A549 (cell line): ENCODE measurements at regions not wholly inside any gene's neighbourhood (a gene's known extent, or its start where the extent isn't known, plus 50 kb on each side); places are given as distances from the start of the nearest gene placed in this dataset.
A peak's percentile ranks its signal among the peaks of the same experiment; 100 is the strongest.

Experiments used
- ATAC-seq, 2 experiments: fragments of 200-7000 bp in 1 of 2; fragments of >200 bp in 1 of 2; cut with Nextera tagmentation in 1 of 2; cut with Tn5 transposase in 1 of 2; 3 replicates each; pipeline versions ENCODE4 v1.8.0 to v1.9.1; 2018 to 2020; ENCODE audit warnings: mild to moderate bottlenecking in 1 of 2, moderate library complexity in 1 of 2
- CTCF ChIA-PET: fragments of 300-600 bp; sonication (Branson Sonifier 250); formaldehyde crosslinking; extraction: SDS; loops from one replicate; lab custom pipeline; 2021; ENCODE audit warnings: antibody characterized with exemption, inconsistent platforms; lab: Yijun Ruan, JAX
- POLR2A ChIA-PET: fragments of 350-600 bp; formaldehyde crosslinking; extraction: SDS; loops from one replicate; lab custom pipeline; 2021; ENCODE audit warnings: antibody characterized with exemption, inconsistent platforms; lab: Yijun Ruan, JAX
- DNase-seq, 2 experiments: peaks; one replicate each; pipeline versions ENCODE4 v3.0.0 to v3.0.0-alpha.2; 2011 to 2016; ENCODE audit warnings: low read depth in 1 of 2, low spot score in 1 of 2
- FAIRE-seq: peaks from 2 replicates; lab custom pipeline; 2011; peaks lifted over from hg19 to GRCh38; lab: Jason Lieb, UNC
- H3K27ac ChIP-seq, 2 experiments: fragments of >200 bp; sonication (Bioruptor Twin); formaldehyde crosslinking; 3 replicates each; pipeline ENCODE4 v1.5.1; 2016 to 2017
- H3K4me1 ChIP-seq: fragments of >200 bp; sonication (Bioruptor Twin); formaldehyde crosslinking; 3 replicates; pipeline ENCODE4 v1.6.1; 2016
- H3K4me2 ChIP-seq: fragments of >200 bp; sonication (Bioruptor Twin); formaldehyde crosslinking; 3 replicates; pipeline ENCODE4 v1.6.1; 2016
- H3K4me3 ChIP-seq: fragments of >200 bp; sonication (Bioruptor Twin); formaldehyde crosslinking; 3 replicates; pipeline ENCODE4 v1.5.1; 2016
- H3K9me3 ChIP-seq: fragments of >200 bp; sonication (Bioruptor Twin); formaldehyde crosslinking; 3 replicates; pipeline ENCODE4 v1.6.1; 2016
- BHLHE40 ChIP-seq: IDR thresholded peaks from 2 replicates; pipeline ENCODE4 v1.6.1; 2012; ENCODE audit warnings: low read depth, low read length, inconsistent platforms
- CBX8 ChIP-seq: fragments of 200-600 bp; sonication (generic); IDR thresholded peaks from 2 replicates; pipeline ENCODE4 v1.6.1; 2016
- CHD2 ChIP-seq: fragments of 150-350 bp; IDR thresholded peaks from 2 replicates; pipeline ENCODE4 v1.6.1; 2014; ENCODE audit warnings: low read length; ENCODE audit not compliant: partially characterized antibody
- CHD4 ChIP-seq: fragments of 200-600 bp; sonication (generic); IDR thresholded peaks from 2 replicates; pipeline ENCODE4 v1.6.1; 2016; ENCODE audit warnings: antibody characterized with exemption, mild to moderate bottlenecking, borderline replicate concordance
- EHF ChIP-seq: fragments of 250-450 bp; sonication (Bioruptor Pico); IDR thresholded peaks from 2 replicates; pipeline ENCODE4 v1.5.0; 2020; ENCODE audit warnings: mild to moderate bottlenecking
- EHMT2 ChIP-seq: fragments of 200-600 bp; sonication (generic); IDR thresholded peaks from 2 replicates; pipeline ENCODE4 v1.6.1; 2016; ENCODE audit warnings: antibody characterized with exemption, low read depth, mild to moderate bottlenecking, moderate library complexity
- ESRRA ChIP-seq: fragments of 150-350 bp; IDR thresholded peaks from 2 replicates; pipeline ENCODE4 v1.6.1; 2014; ENCODE audit warnings: mild to moderate bottlenecking, low read length, borderline replicate concordance
- FOXS1 ChIP-seq: fragments of 250-450 bp; sonication (Bioruptor Pico); IDR thresholded peaks from 2 replicates; pipeline ENCODE4 v1.5.0; 2020; ENCODE audit warnings: mild to moderate bottlenecking, moderate library complexity
- HDAC2 ChIP-seq: fragments of 200-600 bp; sonication (generic); IDR thresholded peaks from 2 replicates; pipeline ENCODE4 v1.6.1; 2016
- HOXA7 ChIP-seq: fragments of 250-450 bp; sonication (Bioruptor Pico); IDR thresholded peaks from 2 replicates; pipeline ENCODE4 v1.5.0; 2020; ENCODE audit warnings: mild to moderate bottlenecking, moderate library complexity
- JUN ChIP-seq, 2 experiments: fragments of >200 bp; sonication (Bioruptor Twin); formaldehyde crosslinking; IDR thresholded peaks; 2 replicates in 1 of 2; 3 replicates in 1 of 2; pipeline ENCODE4 v1.6.1; 2016 to 2017
- JUNB ChIP-seq: fragments of >200 bp; sonication (Bioruptor Twin); formaldehyde crosslinking; IDR thresholded peaks from 2 replicates; pipeline ENCODE4 v1.6.1; 2016
- KDM5A ChIP-seq: fragments of 200-600 bp; sonication (generic); IDR thresholded peaks from 2 replicates; pipeline ENCODE4 v1.6.1; 2016; ENCODE audit warnings: antibody characterized with exemption, mild to moderate bottlenecking
- MYC ChIP-seq: IDR thresholded peaks from 2 replicates; pipeline ENCODE4 v1.6.1; 2012; ENCODE audit warnings: mild to moderate bottlenecking, inconsistent platforms, low read length, improper control_type of control experiment, borderline replicate concordance
- NPAS2 ChIP-seq: fragments of 250-450 bp; sonication (Bioruptor Pico); IDR thresholded peaks from 2 replicates; pipeline ENCODE4 v1.8.0; 2022; ENCODE audit warnings: mild to moderate bottlenecking, moderate library complexity, borderline replicate concordance
- NR3C1 ChIP-seq: fragments of >200 bp; sonication (Bioruptor Twin); formaldehyde crosslinking; IDR thresholded peaks from 3 replicates; pipeline ENCODE4 v1.6.1; 2017
- PHF8 ChIP-seq: fragments of 200-600 bp; sonication (generic); IDR thresholded peaks from 2 replicates; pipeline ENCODE4 v1.6.1; 2016; ENCODE audit warnings: low read depth, mild to moderate bottlenecking, antibody characterized with exemption, moderate library complexity, borderline replicate concordance
- POLR2A ChIP-seq: IDR thresholded peaks from 2 replicates; pipeline ENCODE4 v1.6.1; 2012; ENCODE audit warnings: mild to moderate bottlenecking, low read length
- RARB ChIP-seq: fragments of 250-450 bp; sonication (Bioruptor Pico); IDR thresholded peaks from 2 replicates; pipeline ENCODE4 v1.8.0; 2021; ENCODE audit warnings: mild to moderate bottlenecking, moderate library complexity
- RCOR1 ChIP-seq: fragments of 150-350 bp; IDR thresholded peaks from 2 replicates; pipeline ENCODE4 v1.6.1; 2014; ENCODE audit warnings: antibody characterized with exemption, low read length, low read depth
- RFX5 ChIP-seq: fragments of 450-650 bp; IDR thresholded peaks from 2 replicates; pipeline ENCODE4 v1.7.1; 2014; ENCODE audit warnings: antibody characterized with exemption, mild to moderate bottlenecking, moderate library complexity
- RNF2 ChIP-seq: fragments of 200-600 bp; sonication (generic); IDR thresholded peaks from 2 replicates; pipeline ENCODE4 v1.6.1; 2016; ENCODE audit warnings: low read depth, mild to moderate bottlenecking, antibody characterized with exemption, moderate library complexity, borderline replicate concordance
- SMC3 ChIP-seq: fragments of >200 bp; sonication (Bioruptor Twin); formaldehyde crosslinking; IDR thresholded peaks from 3 replicates; pipeline ENCODE4 v1.6.1; 2018; ENCODE audit warnings: inconsistent platforms
- TFCP2L1 ChIP-seq: fragments of 250-450 bp; sonication (Bioruptor Pico); IDR thresholded peaks from 2 replicates; pipeline ENCODE4 v1.5.0; 2021; ENCODE audit warnings: mild to moderate bottlenecking
- TP53 ChIP-seq: fragments of 250-450 bp; sonication (Bioruptor Pico); IDR thresholded peaks from 2 replicates; pipeline ENCODE4 v1.5.0; 2021; ENCODE audit warnings: mild to moderate bottlenecking, moderate library complexity
- ZFP36 ChIP-seq: fragments of 450-650 bp; IDR thresholded peaks from 2 replicates; pipeline ENCODE4 v1.6.1; 2014; ENCODE audit warnings: borderline replicate concordance; ENCODE audit not compliant: partially characterized antibody
- WGBS: methylation state at CpG from one replicate; pipeline ENCODE4 v1.1.6; 2017; ENCODE audit errors: missing lambda C conversion rate; 5-methylcytosine and 5-hydroxymethylcytosine counted together
- TF ChIP-seq, protein P1 (sequence below): fragments of 450-650 bp; IDR thresholded peaks from 2 replicates; pipeline ENCODE4 v1.6.1; 2014; ENCODE audit warnings: antibody characterized with exemption
- TF ChIP-seq, protein P2 (sequence below): fragments of >200 bp; sonication (Bioruptor Twin); formaldehyde crosslinking; IDR thresholded peaks from 2 replicates; pipeline ENCODE4 v1.6.1; 2016
- TF ChIP-seq, protein P3 (sequence below): fragments of 150-350 bp; IDR thresholded peaks from 2 replicates; pipeline ENCODE4 v1.6.1; 2014; ENCODE audit warnings: low read depth, mild to moderate bottlenecking, low read length
- TF ChIP-seq, protein P4 (sequence below): fragments of 250-450 bp; sonication (Bioruptor Pico); IDR thresholded peaks from 2 replicates; pipeline ENCODE4 v1.5.0; 2021; ENCODE audit warnings: mild to moderate bottlenecking, moderate library complexity, borderline replicate concordance

DNA sequence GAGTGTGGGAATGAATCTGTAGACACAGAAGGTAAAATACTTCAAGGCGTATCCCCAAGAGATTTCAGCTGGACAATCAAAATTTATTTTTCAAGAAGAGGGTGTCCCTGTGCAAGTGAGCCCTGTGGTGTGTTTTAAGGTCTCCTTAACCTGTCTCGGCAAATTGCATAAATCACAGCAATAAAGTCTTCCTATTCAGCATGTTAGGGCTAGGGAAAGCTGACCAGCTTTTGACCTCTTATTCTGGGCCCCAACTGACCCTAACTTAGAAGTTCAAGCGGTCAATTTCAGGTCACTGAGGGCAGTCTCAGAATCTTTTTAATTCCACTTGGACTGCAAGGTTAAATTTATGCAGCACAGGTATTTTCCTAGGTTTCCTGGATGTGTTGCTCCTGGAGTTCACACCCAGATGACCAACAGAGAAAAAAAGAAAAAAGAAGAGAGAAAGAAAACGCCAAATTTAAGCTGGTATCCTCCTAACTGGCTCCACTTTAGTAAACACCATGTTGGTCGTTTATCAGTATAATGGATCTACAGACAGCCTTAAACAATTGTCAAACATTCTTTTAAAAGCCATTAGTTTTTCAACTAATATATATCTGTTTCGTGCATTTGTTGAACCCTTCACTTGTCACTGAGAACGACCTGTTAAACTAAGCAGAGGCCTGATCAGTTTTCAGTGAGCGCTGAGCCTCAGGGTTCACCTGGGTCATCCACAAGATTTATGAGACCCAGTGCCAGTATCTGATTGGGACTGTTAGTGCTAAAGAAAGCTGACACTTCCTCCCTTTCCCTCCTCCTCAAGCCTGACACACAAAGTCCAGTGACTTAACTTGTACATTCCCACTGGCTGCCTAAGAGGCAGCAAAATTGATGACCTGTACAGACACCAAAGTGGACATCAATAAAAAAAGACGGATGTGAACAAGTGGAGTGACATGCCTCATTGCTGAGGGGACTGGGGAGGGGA, 546.1 kb downstream of the NR2F1-AS1 start:
- Histone ChIP-seq H3K27ac (no peak overlapping the region), H3K4me3 (no peak overlapping the region), H3K4me2 (no peak overlapping the region), H3K9me3 (no peaks in the 10 kb centered on the region), H3K4me1 (no peaks in the 10 kb centered on the region)
- TF ChIP-seq MYC (no peak), EHMT2 (no peak), CBX8 (no peak), NPAS2 (no peak)
- ChIA-PET CTCF (interaction anchor here (1.2 kb wide), 1 partner anchor 33 kb away, joined by 3 read pairs; no protein-coding TSS in a partner anchor), POLR2A (no interaction called here)
- FAIRE-seq (no peak), DNase-seq (no peak), ATAC-seq (no peak)
- 80% methylated on average over 9 of the region's 9 CpGs for WGBS

DNA sequence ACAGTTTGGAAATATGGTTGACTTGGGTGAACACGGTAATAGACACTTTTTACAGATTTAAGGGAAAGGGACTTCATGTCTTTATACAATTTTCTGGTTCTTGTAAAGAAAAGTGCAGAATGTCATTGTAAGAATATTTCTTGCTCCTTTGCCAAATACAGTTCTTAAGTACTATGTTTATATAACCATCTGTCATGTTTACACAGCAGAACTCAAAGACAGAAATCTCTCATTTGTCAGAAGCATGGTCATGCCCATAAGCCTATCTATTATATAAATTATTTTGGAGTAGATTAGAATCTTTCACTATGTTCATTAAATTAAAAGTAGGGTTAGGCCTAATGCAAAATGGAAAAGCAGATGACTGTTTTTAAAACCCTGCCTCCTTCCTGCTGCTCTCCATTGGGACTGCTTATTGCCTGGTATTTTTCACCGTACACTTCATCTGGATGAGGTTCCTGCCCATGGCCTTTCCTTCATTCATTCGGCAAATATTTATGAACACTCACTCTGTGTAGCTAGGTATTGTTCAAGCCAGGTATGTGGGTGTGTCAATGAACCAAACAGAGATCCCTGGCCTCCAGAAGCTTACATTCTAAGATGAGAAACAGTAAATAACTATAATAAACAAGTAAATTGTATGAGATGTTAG, 558.1 kb downstream of the NR2F1-AS1 start:
- Histone ChIP-seq H3K4me3 (no peak overlapping the region), H3K4me1 (peaks cover 12% of the 10 kb centered on the region; the same call in 2 of the 3 replicates), H3K4me2 (peak overlapping the region; percentile 27; the same call in 1 of the 3 replicates), H3K27ac (no peak overlapping the region), H3K9me3 (no peaks in the 10 kb centered on the region)
- TF ChIP-seq NR3C1 (no peak), CHD4 (no peak), JUN (IDR thresholded peaks at IDR 0.05) (no peak), TP53 (CRISPR knock-in tag) (no peak), BHLHE40 (no peak), CHD2 (no peak), RCOR1 (no peak), HOXA7 (CRISPR knock-in tag) (no peak), MYC (no peak), RARB (no peak), HDAC2 (no peak), POLR2A (no peak), EHF (no peak), RFX5 (no peak), PHF8 (no peak), RNF2 (no peak), FOXS1 (no peak), ESRRA (no peak), SMC3 (no peak)
- TF ChIP-seq, protein P1, sequence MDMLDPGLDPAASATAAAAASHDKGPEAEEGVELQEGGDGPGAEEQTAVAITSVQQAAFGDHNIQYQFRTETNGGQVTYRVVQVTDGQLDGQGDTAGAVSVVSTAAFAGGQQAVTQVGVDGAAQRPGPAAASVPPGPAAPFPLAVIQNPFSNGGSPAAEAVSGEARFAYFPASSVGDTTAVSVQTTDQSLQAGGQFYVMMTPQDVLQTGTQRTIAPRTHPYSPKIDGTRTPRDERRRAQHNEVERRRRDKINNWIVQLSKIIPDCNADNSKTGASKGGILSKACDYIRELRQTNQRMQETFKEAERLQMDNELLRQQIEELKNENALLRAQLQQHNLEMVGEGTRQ: no peak
- WGBS: 57% methylated on average over 3 of the region's 3 CpGs
- ATAC-seq: no peak
- CTCF ChIA-PET: no interaction called here
- POLR2A ChIA-PET: no interaction called here
- no peak for FAIRE-seq
- peak in 1 of 2 experiments; percentile 4 for DNase-seq

DNA sequence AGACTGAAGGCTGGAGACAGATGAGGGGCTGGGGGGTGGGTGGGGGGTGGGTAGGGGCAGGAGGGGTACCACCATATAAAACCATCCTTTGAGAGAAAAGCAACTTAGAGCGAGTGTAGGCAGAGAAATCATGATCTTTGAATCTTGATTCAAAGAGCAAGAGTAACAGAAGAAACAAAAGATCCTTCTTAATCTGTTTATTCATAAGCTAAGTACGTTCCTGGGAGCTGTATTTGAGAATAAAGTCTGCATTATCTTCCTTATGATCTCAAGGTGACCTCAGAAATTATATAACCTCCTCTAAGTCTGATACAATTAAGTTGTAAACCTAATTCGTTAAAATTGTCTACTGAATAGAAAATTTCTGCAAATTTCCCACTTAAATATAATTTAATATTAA, 558.8 kb downstream of the NR2F1-AS1 start:
- no peak overlapping the region; a peak in 1 of 6 replicates for H3K27ac ChIP-seq
- H3K4me2 ChIP-seq: no peak overlapping the region; the same call in 2 of the 3 replicates
- DNase-seq (no peak), FAIRE-seq (no peak), ATAC-seq (no peak)
- POLR2A ChIA-PET: no interaction called here
- 65% methylated on average over 3 of the region's 3 CpGs for WGBS
- no peak overlapping the region for H3K4me3 ChIP-seq
- CTCF ChIA-PET: no interaction called here
- no peaks in the 10 kb centered on the region for H3K9me3 ChIP-seq
- peaks cover 12% of the 10 kb centered on the region; the same call in 2 of the 3 replicates for H3K4me1 ChIP-seq
- TF ChIP-seq HDAC2 (no peak), TFCP2L1 (no peak), BHLHE40 (no peak), JUNB (no peak), ZFP36 (no peak), NPAS2 (no peak), KDM5A (no peak), RFX5 (no peak), RARB (no peak), HOXA7 (CRISPR knock-in tag) (no peak), MYC (no peak)
- TF ChIP-seq, protein P2, sequence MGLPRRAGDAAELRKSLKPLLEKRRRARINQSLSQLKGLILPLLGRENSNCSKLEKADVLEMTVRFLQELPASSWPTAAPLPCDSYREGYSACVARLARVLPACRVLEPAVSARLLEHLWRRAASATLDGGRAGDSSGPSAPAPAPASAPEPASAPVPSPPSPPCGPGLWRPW: no peak
- TF ChIP-seq, protein P3, sequence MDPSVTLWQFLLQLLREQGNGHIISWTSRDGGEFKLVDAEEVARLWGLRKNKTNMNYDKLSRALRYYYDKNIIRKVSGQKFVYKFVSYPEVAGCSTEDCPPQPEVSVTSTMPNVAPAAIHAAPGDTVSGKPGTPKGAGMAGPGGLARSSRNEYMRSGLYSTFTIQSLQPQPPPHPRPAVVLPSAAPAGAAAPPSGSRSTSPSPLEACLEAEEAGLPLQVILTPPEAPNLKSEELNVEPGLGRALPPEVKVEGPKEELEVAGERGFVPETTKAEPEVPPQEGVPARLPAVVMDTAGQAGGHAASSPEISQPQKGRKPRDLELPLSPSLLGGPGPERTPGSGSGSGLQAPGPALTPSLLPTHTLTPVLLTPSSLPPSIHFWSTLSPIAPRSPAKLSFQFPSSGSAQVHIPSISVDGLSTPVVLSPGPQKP: no peak
- TF ChIP-seq, protein P4, sequence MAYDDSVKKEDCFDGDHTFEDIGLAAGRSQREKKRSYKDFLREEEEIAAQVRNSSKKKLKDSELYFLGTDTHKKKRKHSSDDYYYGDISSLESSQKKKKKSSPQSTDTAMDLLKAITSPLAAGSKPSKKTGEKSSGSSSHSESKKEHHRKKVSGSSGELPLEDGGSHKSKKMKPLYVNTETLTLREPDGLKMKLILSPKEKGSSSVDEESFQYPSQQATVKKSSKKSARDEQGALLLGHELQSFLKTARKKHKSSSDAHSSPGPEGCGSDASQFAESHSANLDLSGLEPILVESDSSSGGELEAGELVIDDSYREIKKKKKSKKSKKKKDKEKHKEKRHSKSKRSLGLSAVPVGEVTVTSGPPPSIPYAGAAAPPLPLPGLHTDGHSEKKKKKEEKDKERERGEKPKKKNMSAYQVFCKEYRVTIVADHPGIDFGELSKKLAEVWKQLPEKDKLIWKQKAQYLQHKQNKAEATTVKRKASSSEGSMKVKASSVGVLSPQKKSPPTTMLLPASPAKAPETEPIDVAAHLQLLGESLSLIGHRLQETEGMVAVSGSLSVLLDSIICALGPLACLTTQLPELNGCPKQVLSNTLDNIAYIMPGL (CRISPR knock-in tag): no peak
